ENCODE measurements at regions not wholly inside any gene's neighbourhood (a gene's known extent, or its start where the extent isn't known, plus 50 kb on each side); places are given as distances from the start of the nearest gene placed in this dataset.

GRCh38 chr3:64789111-64789510, 101.3 kb upstream of the ADAMTS9 start:
- H3K36me3 Mint-ChIP-seq (ENCODE audit: low read depth), result no peaks in the 10 kb centered on the region
- Histone ChIP-seq H3K4me3 (no peak overlapping the region), H3K36me3 (ENCODE audit: insufficient read depth) (no peaks in the 10 kb centered on the region), H3K79me2 (replicated peaks; ENCODE audit: insufficient read depth) (no peaks in the 10 kb centered on the region), H4K20me1 (replicated peaks; ENCODE audit: insufficient read depth) (no peaks in the 10 kb centered on the region), H2AFZ (no peak overlapping the region), H3K9me2 (ENCODE audit: insufficient read depth) (no peaks in the 10 kb centered on the region), H3K27ac (ENCODE audit: low read depth) (no peak overlapping the region), H3K4me2 (no peak overlapping the region), H3F3A (replicated peaks; ENCODE audit: low read depth) (no peaks in the 10 kb centered on the region), H3K4me1 (ENCODE audit: insufficient read depth) (no peaks in the 10 kb centered on the region), H3K27me3 (ENCODE audit: insufficient read depth) (no peaks in the 10 kb centered on the region)
- H3K27ac Mint-ChIP-seq, result no peak overlapping the region
- ATAC-seq (no peak), DNase-seq (ENCODE audit: low spot score) (no peak)
- no peaks in the 10 kb centered on the region for H3K4me1 Mint-ChIP-seq
- H3K27me3 Mint-ChIP-seq (ENCODE audit: insufficient read depth, low read depth, poor library complexity), result no peaks in the 10 kb centered on the region
- TF ChIP-seq ZNF331 (CRISPR knock-in tag; IDR thresholded peaks at IDR 0.05; ENCODE audit: low read depth) (no peak), EZH2 (IDR thresholded peaks at IDR 0.05; ENCODE audit: low read depth, unreplicated experiment) (no peak), ZNF462 (CRISPR knock-in tag; IDR thresholded peaks at IDR 0.05) (no peak), POLR2AphosphoS5 (IDR thresholded peaks at IDR 0.05; ENCODE audit: low read depth) (no peak), CREB1 (CRISPR knock-in tag; IDR thresholded peaks at IDR 0.05; ENCODE audit: low read depth) (no peak), JUNB (IDR thresholded peaks at IDR 0.05; ENCODE audit: unreplicated experiment) (no peak), ETS1 (IDR thresholded peaks at IDR 0.05) (no peak), CTCF (conservative IDR thresholded peaks at IDR 0.05; ENCODE audit: low read depth in 2 of 2) (no peak), EZH2phosphoT487 (IDR thresholded peaks at IDR 0.05; ENCODE audit: unreplicated experiment) (no peak), ZNF114 (CRISPR knock-in tag; IDR thresholded peaks at IDR 0.05) (no peak), REST (IDR thresholded peaks at IDR 0.05; ENCODE audit: unreplicated experiment) (no peak), STAT1 (IDR thresholded peaks at IDR 0.05; ENCODE audit: unreplicated experiment) (no peak), NANOG (IDR thresholded peaks at IDR 0.05; ENCODE audit: borderline replicate concordance) (no peak)
- no peak overlapping the region for H3K4me3 Mint-ChIP-seq
- H3K9me3 Mint-ChIP-seq, result no peaks in the 10 kb centered on the region
